Stomach (tissue), 4 donors: ENCODE measurements at regions not wholly inside any gene's neighbourhood (a gene's known extent, or its start where the extent isn't known, plus 50 kb on each side); places are given as distances from the start of the nearest gene placed in this dataset.

ENCODE experiments used
- EP300 ChIP-seq: sonication (generic); formaldehyde crosslinking; IDR thresholded peaks from one replicate; pipeline ENCODE4 v1.6.1; 2017; ENCODE audit warnings: antibody characterized with exemption
- POLR2A ChIP-seq, 4 donors: fragments of 450-650 bp; IDR thresholded peaks; one replicate each; pipeline ENCODE4 v1.6.1; 2016; ENCODE audit warnings: antibody characterized with exemption in 4 of 4, control low read depth in 2 of 4, mild to moderate bottlenecking in 1 of 4, moderate library complexity in 1 of 4
- TF ChIP-seq, protein P1 (sequence below), 7 experiments: fragments of 450-650 bp in 4 of 7; fragments of 200-600 bp in 3 of 7; sonication (generic) in 3 of 7; IDR thresholded peaks; one replicate each; pipeline ENCODE4 v1.5.1; 2016 to 2019; ENCODE audit warnings: antibody characterized with exemption in 7 of 7, control low read depth in 2 of 7, mild to moderate bottlenecking in 1 of 7

DNA sequence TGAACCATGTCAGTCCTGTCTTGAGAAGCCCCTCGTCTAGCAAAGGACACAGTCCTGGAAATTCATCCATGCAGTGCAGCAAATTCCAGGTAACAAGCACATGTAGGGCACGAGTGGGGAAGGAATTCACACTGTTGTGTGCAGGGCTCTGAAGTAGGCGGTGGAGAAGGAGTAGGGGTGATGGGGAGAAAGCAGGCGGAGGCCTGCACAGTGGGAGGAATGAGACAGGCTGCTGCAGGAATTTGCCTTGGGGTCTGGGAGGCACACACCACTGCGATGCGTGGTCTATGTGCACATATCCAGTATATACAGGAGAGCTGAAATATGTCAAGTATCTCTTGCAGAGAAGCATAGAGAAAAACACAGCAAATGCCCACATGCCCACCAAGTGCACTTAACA lies 249.2 kb upstream of the IRX2 start:
- TF ChIP-seq, protein P1, sequence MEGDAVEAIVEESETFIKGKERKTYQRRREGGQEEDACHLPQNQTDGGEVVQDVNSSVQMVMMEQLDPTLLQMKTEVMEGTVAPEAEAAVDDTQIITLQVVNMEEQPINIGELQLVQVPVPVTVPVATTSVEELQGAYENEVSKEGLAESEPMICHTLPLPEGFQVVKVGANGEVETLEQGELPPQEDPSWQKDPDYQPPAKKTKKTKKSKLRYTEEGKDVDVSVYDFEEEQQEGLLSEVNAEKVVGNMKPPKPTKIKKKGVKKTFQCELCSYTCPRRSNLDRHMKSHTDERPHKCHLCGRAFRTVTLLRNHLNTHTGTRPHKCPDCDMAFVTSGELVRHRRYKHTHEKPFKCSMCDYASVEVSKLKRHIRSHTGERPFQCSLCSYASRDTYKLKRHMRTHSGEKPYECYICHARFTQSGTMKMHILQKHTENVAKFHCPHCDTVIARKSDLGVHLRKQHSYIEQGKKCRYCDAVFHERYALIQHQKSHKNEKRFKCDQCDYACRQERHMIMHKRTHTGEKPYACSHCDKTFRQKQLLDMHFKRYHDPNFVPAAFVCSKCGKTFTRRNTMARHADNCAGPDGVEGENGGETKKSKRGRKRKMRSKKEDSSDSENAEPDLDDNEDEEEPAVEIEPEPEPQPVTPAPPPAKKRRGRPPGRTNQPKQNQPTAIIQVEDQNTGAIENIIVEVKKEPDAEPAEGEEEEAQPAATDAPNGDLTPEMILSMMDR (IDR thresholded peaks at IDR 0.05) = no peak
- TF ChIP-seq POLR2A (IDR thresholded peaks at IDR 0.05) (no peak), EP300 (no peak)
